ENCODE measurements at regions not wholly inside any gene's neighbourhood (a gene's known extent, or its start where the extent isn't known, plus 50 kb on each side); places are given as distances from the start of the nearest gene placed in this dataset.

DNA sequence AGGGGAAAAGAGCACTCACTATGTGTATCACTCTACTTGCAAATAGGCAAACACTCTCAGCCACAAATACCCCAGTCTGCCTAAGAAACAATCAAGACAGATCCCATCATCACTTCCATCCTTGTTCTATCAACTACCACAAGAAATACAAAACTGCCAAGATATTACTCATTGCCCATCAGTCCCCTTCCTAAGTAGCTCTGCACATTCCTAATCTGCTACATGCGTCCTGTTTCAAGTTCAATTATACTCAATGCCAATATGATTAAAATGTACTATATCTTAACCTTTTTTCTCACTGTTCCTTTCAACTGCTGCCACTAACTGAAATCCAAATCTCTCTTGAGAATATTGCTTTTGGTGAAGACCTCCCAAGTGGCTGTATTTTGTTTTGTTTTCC, 1688.4 kb downstream of the PLA2G4A start:
- FAIRE-seq, result peak; percentile 25
- TF ChIP-seq, protein P1, sequence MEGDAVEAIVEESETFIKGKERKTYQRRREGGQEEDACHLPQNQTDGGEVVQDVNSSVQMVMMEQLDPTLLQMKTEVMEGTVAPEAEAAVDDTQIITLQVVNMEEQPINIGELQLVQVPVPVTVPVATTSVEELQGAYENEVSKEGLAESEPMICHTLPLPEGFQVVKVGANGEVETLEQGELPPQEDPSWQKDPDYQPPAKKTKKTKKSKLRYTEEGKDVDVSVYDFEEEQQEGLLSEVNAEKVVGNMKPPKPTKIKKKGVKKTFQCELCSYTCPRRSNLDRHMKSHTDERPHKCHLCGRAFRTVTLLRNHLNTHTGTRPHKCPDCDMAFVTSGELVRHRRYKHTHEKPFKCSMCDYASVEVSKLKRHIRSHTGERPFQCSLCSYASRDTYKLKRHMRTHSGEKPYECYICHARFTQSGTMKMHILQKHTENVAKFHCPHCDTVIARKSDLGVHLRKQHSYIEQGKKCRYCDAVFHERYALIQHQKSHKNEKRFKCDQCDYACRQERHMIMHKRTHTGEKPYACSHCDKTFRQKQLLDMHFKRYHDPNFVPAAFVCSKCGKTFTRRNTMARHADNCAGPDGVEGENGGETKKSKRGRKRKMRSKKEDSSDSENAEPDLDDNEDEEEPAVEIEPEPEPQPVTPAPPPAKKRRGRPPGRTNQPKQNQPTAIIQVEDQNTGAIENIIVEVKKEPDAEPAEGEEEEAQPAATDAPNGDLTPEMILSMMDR (IDR thresholded peaks at IDR 0.05; ENCODE audit: insufficient read depth, missing control alignments), result no peak
- DNase-seq (ENCODE audit: insufficient read length, low spot score), result no peak

DNA sequence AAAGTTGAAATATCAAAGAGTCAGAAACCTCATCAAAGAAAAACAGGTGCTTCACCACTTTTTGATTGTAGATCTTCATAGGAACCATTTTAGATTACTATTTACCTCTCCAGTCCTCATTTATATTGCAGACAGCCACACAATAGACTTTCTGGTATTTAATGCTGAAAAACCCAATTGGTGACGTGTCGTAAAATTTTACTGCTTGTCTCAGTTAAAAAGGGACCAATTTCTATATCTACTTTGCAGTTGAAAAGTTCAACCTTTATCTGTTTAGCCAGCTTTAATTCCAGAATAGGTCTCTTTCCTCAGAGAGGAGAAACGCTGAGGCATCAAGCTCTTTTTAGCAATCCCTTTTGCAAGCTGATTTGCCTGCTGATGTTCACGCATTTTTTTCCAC, 1722.4 kb downstream of the PLA2G4A start:
- FAIRE-seq (no peak), DNase-seq (ENCODE audit: insufficient read length, low spot score) (no peak)
- TF ChIP-seq, protein P1 (IDR thresholded peaks at IDR 0.05; ENCODE audit: insufficient read depth, missing control alignments), result no peak

DNA sequence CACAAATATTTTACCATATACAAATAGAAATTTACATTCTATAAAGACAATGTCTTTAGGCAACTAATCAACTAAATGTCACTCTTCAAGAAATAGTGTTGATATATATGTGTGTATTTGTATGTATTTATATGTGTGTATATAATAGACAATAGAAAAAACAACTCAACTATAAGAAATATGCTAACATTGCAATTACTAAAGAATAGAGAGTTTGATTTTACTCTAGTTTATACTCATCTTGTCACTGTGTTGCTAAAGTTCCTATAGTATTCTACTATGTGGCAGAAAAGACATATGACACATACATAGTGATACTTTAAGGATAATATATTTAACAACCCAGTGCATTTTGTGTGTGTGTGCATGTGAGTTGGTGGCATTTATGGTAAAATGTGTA, 1728.3 kb downstream of the PLA2G4A start:
- no peak for DNase-seq (ENCODE audit: insufficient read length, low spot score)
- TF ChIP-seq, protein P1 (IDR thresholded peaks at IDR 0.05; ENCODE audit: insufficient read depth, missing control alignments), result no peak
- FAIRE-seq, result peak; percentile 86

DNA sequence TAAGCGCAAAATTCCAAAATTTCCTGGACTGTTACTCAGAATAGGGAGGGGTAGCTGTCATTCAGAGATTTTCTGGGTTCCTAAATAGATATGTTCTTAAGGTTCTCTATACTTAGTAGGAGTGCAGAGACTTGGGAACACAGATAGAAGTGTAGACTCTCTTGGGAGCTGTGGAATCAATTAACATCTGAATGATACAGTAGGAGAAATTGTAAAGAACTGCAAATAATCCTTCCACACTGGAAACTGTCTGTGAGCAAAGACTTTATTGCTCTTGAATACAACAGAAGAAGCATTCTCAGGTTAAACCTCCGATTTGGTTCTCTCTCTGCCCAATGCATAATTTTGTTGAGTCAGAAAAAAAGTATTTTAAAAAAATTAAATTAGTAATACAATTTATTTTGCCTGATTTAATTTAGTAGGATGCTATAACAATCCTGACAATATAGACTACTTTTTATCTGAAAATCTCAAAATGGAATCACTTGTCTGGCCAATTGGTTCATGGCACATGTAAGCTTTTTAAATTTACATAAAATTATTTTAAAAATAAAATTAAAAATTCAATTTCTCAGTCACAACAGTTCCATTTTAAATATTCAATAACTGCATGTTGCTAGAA, 1754.3 kb downstream of the PLA2G4A start:
- no peak for DNase-seq (ENCODE audit: insufficient read length, low spot score)
- FAIRE-seq, result no peak
- TF ChIP-seq, protein P1 (IDR thresholded peaks at IDR 0.05; ENCODE audit: insufficient read depth, missing control alignments), result no peak

DNA sequence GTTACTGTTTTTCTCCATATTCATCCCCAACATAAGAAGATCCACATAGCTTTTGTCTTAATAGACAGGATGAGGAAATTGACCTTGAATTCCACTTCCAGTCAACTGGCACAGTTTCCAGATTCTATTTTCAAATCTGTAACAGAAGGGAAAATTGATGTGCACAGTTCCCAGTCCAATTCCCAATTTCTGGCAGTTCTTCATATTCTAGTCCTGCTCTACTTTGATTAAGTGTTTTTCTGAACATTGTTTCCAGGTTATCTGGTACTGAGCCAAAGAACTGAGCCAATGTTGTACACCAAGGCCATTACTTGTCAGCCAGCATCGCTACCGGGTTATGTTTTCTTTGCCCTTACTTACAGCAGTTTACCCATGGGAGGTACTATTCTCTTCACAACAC, 1755.4 kb downstream of the PLA2G4A start:
- TF ChIP-seq, protein P1 (IDR thresholded peaks at IDR 0.05; ENCODE audit: insufficient read depth, missing control alignments), result no peak
- DNase-seq (ENCODE audit: insufficient read length, low spot score) (no peak), FAIRE-seq (peak; percentile 29)

DNA sequence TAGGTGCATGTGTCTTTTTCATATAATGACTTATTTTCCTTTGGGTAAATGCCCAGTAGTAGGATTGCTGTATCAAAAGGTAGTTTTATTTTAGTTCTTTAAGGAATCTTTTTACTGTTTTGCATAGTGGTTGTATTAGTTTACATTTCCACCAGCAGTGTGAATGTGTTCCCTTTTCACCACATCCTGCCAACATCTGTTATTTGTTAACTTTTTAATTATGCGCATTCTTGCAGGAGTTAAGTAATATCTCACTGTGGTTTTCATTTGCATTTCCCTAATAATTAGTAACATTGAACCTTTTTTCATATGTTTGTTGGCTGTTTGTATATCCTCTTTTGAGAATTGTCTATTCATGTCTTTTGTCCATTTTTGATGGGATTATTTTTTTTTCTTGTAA, 1761.9 kb downstream of the PLA2G4A start:
- FAIRE-seq (peak; percentile 82), DNase-seq (ENCODE audit: insufficient read length, low spot score) (no peak)
- TF ChIP-seq, protein P1 (IDR thresholded peaks at IDR 0.05; ENCODE audit: insufficient read depth, missing control alignments), result no peak

DNA sequence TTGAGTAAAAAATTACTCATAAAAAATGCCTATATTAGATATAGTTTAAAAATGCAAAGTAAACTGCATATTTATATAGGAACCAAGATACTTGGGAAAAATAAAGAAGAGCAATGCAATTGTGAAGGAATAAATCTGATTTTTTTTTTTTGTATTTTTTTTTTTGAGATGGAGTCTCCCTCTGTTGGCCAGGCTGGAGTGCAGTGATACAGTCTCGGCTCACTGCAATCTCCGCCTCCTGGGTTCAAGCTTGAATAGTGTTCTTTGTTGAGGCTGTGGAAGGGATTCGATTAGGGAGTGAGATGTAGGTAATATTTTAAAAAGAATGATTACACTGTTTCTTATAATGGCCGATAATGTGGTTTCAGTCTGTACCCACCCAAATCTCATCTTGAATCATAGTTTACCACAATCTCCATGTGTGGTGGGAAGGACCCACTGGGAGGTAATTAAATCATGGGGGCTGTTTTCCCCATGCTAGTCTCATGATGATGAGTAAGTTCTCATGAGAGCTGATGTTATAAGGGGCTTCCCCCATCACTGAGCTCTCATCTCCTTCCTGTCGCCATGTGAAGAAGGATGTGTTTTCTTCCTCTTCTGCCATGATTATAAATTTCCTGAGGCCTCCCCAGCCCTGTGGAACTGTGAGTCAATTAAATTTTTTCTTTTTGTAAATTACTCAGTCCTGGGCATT, 1765.9 kb downstream of the PLA2G4A start:
- FAIRE-seq, result no peak
- TF ChIP-seq, protein P1 (IDR thresholded peaks at IDR 0.05; ENCODE audit: insufficient read depth, missing control alignments), result peak; percentile 15
- no peak for DNase-seq (ENCODE audit: insufficient read length, low spot score)

Measured in D721Med (cell line).